IMR-90 (cell line): ENCODE measurements at regions not wholly inside any gene's neighbourhood (a gene's known extent, or its start where the extent isn't known, plus 50 kb on each side); places are given as distances from the start of the nearest gene placed in this dataset.

ENCODE experiments used
- ATAC-seq: fragments of 200-7000 bp; cut with Tn5 transposase; 2 replicates; pipeline ENCODE4 v1.9.1; 2020; ENCODE audit warnings: low read depth, mild to moderate bottlenecking, moderate library complexity
- BruUV-seq: library from RNA; stranded (reverse); fragments of 400-500 nt; replicated peaks from 2 replicates; lab custom pipeline; 2021; lab: Mats Ljungman, UMichigan
- CTCF ChIA-PET: fragments of 300-600 bp; formaldehyde crosslinking; extraction: SDS; loops from one replicate; lab custom pipeline; 2021; ENCODE audit warnings: antibody characterized with exemption; lab: Yijun Ruan, JAX
- POLR2A ChIA-PET: fragments of 300-600 bp; sonication (Branson Sonifier 250); formaldehyde crosslinking; loops from one replicate; lab custom pipeline; 2022; ENCODE audit warnings: antibody characterized with exemption; ENCODE audit not compliant: unreplicated experiment; lab: Charles Lee
- DNase-seq: peaks from one replicate; pipeline ENCODE4 v3.0.0; 2013
- H2AFZ ChIP-seq: replicated peaks from 2 replicates; pipeline ENCODE3; 2013; ENCODE audit warnings: low read length, mild to moderate bottlenecking; ENCODE audit not compliant: poor library complexity
- H2AK5ac ChIP-seq: 2 replicates; pipeline ENCODE4 v1.6.1; 2013; ENCODE audit warnings: low read depth, low read length, inconsistent platforms
- H2AK9ac ChIP-seq: replicated peaks from 2 replicates; pipeline ENCODE3; 2013; ENCODE audit warnings: mild to moderate bottlenecking, low read depth, low read length, moderate library complexity; ENCODE audit not compliant: poor library complexity
- H2BK120ac ChIP-seq: 2 replicates; pipeline ENCODE4 v1.6.1; 2013; ENCODE audit warnings: low read depth, low read length, inconsistent platforms
- H2BK15ac ChIP-seq: 3 replicates; pipeline ENCODE4 v1.6.1; 2013; ENCODE audit warnings: low read depth, low read length, inconsistent platforms
- H2BK20ac ChIP-seq: 2 replicates; pipeline ENCODE4 v1.6.1; 2013; ENCODE audit warnings: low read depth, mild to moderate bottlenecking, inconsistent platforms, low read length, moderate library complexity
- H2BK5ac ChIP-seq: 2 replicates; pipeline ENCODE4 v1.6.1; 2013; ENCODE audit warnings: mild to moderate bottlenecking, low read depth, low read length, inconsistent platforms; ENCODE audit not compliant: poor library complexity, severe bottlenecking
- H3K14ac ChIP-seq: replicated peaks from 2 replicates; pipeline ENCODE4 v1.6.1; 2013; ENCODE audit warnings: low read depth, low read length, inconsistent platforms
- H3K18ac ChIP-seq: 2 replicates; pipeline ENCODE4 v1.6.1; 2013; ENCODE audit warnings: low read depth, low read length, control low read depth
- H3K23ac ChIP-seq: 2 replicates; pipeline ENCODE4 v1.6.1; 2013; ENCODE audit warnings: low read depth, low read length, inconsistent platforms
- H3K27ac ChIP-seq: 2 replicates; pipeline ENCODE4 v1.5.1; 2013; ENCODE audit warnings: mild to moderate bottlenecking, control low read depth, low read length; ENCODE audit not compliant: insufficient read depth
- H3K27me3 ChIP-seq: 2 replicates; pipeline ENCODE4 v1.6.1; 2013; ENCODE audit warnings: low read length; ENCODE audit not compliant: control insufficient read depth, insufficient read depth
- H3K36me3 ChIP-seq: 2 replicates; pipeline ENCODE4 v1.6.1; 2013; ENCODE audit warnings: low read length, mixed read lengths; ENCODE audit not compliant: control insufficient read depth, insufficient read depth
- H3K4ac ChIP-seq: 2 replicates; pipeline ENCODE4 v1.6.1; 2013; ENCODE audit warnings: low read depth, low read length, inconsistent platforms
- H3K4me1 ChIP-seq: 2 replicates; pipeline ENCODE4 v1.6.1; 2013; ENCODE audit warnings: low read length, mixed read lengths; ENCODE audit not compliant: control insufficient read depth, insufficient read depth
- H3K4me2 ChIP-seq: 2 replicates; pipeline ENCODE4 v1.6.1; 2013; ENCODE audit warnings: low read depth, mild to moderate bottlenecking, control low read depth, low read length, moderate library complexity
- H3K4me3 ChIP-seq: 2 replicates; pipeline ENCODE4 v1.5.1; 2013; ENCODE audit warnings: low read depth, mild to moderate bottlenecking, control low read depth, low read length, moderate library complexity; ENCODE audit not compliant: insufficient read depth
- H3K56ac ChIP-seq: 2 replicates; pipeline ENCODE4 v1.6.1; 2013; ENCODE audit warnings: low read length, inconsistent platforms; ENCODE audit not compliant: insufficient read depth; ENCODE audit errors: extremely low read depth
- H3K79me1 ChIP-seq, 2 experiments: 2 replicates each; pipeline ENCODE4 v1.6.1; 2013; ENCODE audit warnings: low read length in 2 of 2, inconsistent platforms in 1 of 2, low read depth in 1 of 2
- H3K9ac ChIP-seq: 2 replicates; pipeline ENCODE4 v1.6.1; 2013; ENCODE audit warnings: low read depth, low read length, control low read depth
- H3K9me1 ChIP-seq: 2 replicates; pipeline ENCODE4 v1.6.1; 2013; ENCODE audit warnings: low read length, inconsistent platforms; ENCODE audit not compliant: insufficient read depth
- H3K9me3 ChIP-seq: 2 replicates; pipeline ENCODE4 v1.6.1; 2013; ENCODE audit warnings: low read length; ENCODE audit not compliant: control insufficient read depth, insufficient read depth
- H4K20me1 ChIP-seq: 2 replicates; pipeline ENCODE4 v1.6.1; 2013; ENCODE audit warnings: low read length, inconsistent platforms; ENCODE audit not compliant: insufficient read depth
- H4K5ac ChIP-seq: 2 replicates; pipeline ENCODE4 v1.6.1; 2013; ENCODE audit warnings: mild to moderate bottlenecking, low read depth, low read length, control low read depth
- H4K8ac ChIP-seq, 2 experiments: 2 replicates each; pipeline ENCODE4 v1.6.1; 2013; ENCODE audit warnings: low read depth in 2 of 2, low read length in 2 of 2, control low read depth in 1 of 2, inconsistent platforms in 1 of 2
- H4K91ac ChIP-seq: 2 replicates; pipeline ENCODE4 v1.6.1; 2013; ENCODE audit warnings: low read depth, low read length, inconsistent platforms; ENCODE audit not compliant: insufficient read depth
- BHLHE40 ChIP-seq: fragments of 150-350 bp; IDR thresholded peaks from 2 replicates; pipeline ENCODE4 v1.6.1; 2016; ENCODE audit warnings: mild to moderate bottlenecking, low read depth, low read length
- CEBPB ChIP-seq: IDR thresholded peaks from 2 replicates; pipeline ENCODE4 v1.6.1; 2012; ENCODE audit warnings: low read depth, low read length, improper control_type of control experiment
- CHD1 ChIP-seq: IDR thresholded peaks from 2 replicates; pipeline ENCODE4 v1.6.1; 2012; ENCODE audit warnings: low read depth, low read length, improper control_type of control experiment
- ELK1 ChIP-seq: fragments of 150-350 bp; IDR thresholded peaks from 2 replicates; pipeline ENCODE4 v1.6.1; 2016; ENCODE audit warnings: low read depth, mild to moderate bottlenecking, low read length, moderate library complexity, borderline replicate concordance
- FOS ChIP-seq: fragments of 150-350 bp; IDR thresholded peaks from 2 replicates; pipeline ENCODE4 v1.6.1; 2016; ENCODE audit warnings: low read depth, low read length
- MAFK ChIP-seq: IDR thresholded peaks from 2 replicates; pipeline ENCODE4 v1.6.1; 2012; ENCODE audit warnings: low read depth, low read length, improper control_type of control experiment
- MAZ ChIP-seq: IDR thresholded peaks from 2 replicates; pipeline ENCODE4 v1.6.1; 2012; ENCODE audit warnings: low read depth, mild to moderate bottlenecking, low read length, improper control_type of control experiment, moderate library complexity, borderline replicate concordance
- MXI1 ChIP-seq: IDR thresholded peaks from 2 replicates; pipeline ENCODE4 v1.6.1; 2012; ENCODE audit warnings: low read depth, mild to moderate bottlenecking, low read length, moderate library complexity, borderline replicate concordance
- NFE2L2 ChIP-seq: fragments of 150-350 bp; IDR thresholded peaks from 2 replicates; pipeline ENCODE4 v1.6.1; 2016; ENCODE audit warnings: low read depth, mild to moderate bottlenecking, low read length
- POLR2A ChIP-seq: IDR thresholded peaks from 2 replicates; pipeline ENCODE4 v1.6.1; 2012; ENCODE audit warnings: mild to moderate bottlenecking, low read depth, low read length
- RAD21 ChIP-seq: IDR thresholded peaks from 2 replicates; pipeline ENCODE4 v1.6.1; 2012; ENCODE audit warnings: low read length, improper control_type of control experiment
- RCOR1 ChIP-seq: IDR thresholded peaks from 2 replicates; pipeline ENCODE4 v1.6.1; 2012; ENCODE audit warnings: mild to moderate bottlenecking, low read length, improper control_type of control experiment; ENCODE audit not compliant: insufficient replicate concordance
- RFX5 ChIP-seq: IDR thresholded peaks from 2 replicates; pipeline ENCODE4 v1.8.0; 2012; ENCODE audit warnings: low read depth, mild to moderate bottlenecking, low read length, moderate library complexity
- SMC3 ChIP-seq: fragments of 150-350 bp; IDR thresholded peaks from 2 replicates; pipeline ENCODE4 v1.6.1; 2016; ENCODE audit warnings: low read depth, mild to moderate bottlenecking, antibody characterized with exemption, low read length, moderate library complexity
- USF2 ChIP-seq: fragments of 150-350 bp; IDR thresholded peaks from 2 replicates; pipeline ENCODE4 v1.6.1; 2017; ENCODE audit warnings: mild to moderate bottlenecking, antibody characterized with exemption, low read length, low read depth
- WGBS, 2 experiments: methylation state at CpG; one replicate each; pipeline versions ENCODE4 v1.1.5 to v1.1.7; 2013; ENCODE audit warnings: missing lambda C conversion rate in 2 of 2; ENCODE audit not compliant: insufficient read length in 1 of 2; ENCODE audit errors: extremely low coverage in 2 of 2; 5-methylcytosine and 5-hydroxymethylcytosine counted together
- dilution Hi-C: fragments of 300-500 bp; cut with HindIII; formaldehyde crosslinking; loops from one replicate; pipeline ENCODE4 v1.14.3; 2018; ENCODE audit warnings: low sequenced_read_pairs; ENCODE audit not compliant: unreplicated experiment
- in situ Hi-C: fragments of 300-500 bp; cut with MboI; formaldehyde crosslinking; loops from 3 replicates; pipeline ENCODE4 v1.14.3; 2019; ENCODE audit warnings: low sequenced_read_pairs, inconsistent platforms, mixed read lengths
- intact Hi-C: fragments of 100-400 bp; cut with micrococcal nuclease; formaldehyde crosslinking; loops from 2 replicates; pipeline ENCODE4 v1.10.0; 2022
- TF ChIP-seq, protein P1 (sequence below): conservative IDR thresholded peaks from 2 replicates; pipeline ENCODE4 v1.5.1; 2012; ENCODE audit warnings: mild to moderate bottlenecking, low read depth, low read length, improper control_type of control experiment

DNA sequence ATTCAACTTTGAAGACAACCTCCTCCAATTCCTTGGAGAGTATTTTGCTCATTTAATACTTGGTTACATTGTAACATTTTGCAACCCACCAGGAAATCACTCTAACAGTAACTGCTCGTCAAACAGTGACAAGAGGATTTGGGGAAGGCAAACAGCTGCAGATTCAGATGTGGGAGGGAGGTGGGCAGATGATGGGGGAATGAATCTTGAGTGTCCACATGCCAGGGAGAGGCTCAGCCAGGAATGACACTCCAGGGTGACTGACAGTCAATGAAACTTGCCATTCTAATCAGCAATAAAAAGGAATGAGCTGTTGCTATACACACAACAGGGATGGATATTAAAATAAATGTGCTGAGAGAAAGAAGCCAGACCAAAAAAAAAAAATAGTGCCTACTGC, 97.7 kb upstream of the ANKRD55 start:
- H3K14ac ChIP-seq, result no peak overlapping the region
- H3K23ac ChIP-seq, result no peak overlapping the region
- no peak overlapping the region for H2BK5ac ChIP-seq
- no peak overlapping the region for H2AK5ac ChIP-seq
- H3K9me1 ChIP-seq, result peaks cover 8% of the 10 kb centered on the region
- H2AK9ac ChIP-seq, result no peak overlapping the region
- no peak overlapping the region for H4K8ac ChIP-seq
- ATAC-seq (no peak), DNase-seq (no peak)
- TF ChIP-seq MAZ, result no peak
- TF ChIP-seq RAD21, result no peak
- no peak for TF ChIP-seq CHD1
- TF ChIP-seq, protein P1, sequence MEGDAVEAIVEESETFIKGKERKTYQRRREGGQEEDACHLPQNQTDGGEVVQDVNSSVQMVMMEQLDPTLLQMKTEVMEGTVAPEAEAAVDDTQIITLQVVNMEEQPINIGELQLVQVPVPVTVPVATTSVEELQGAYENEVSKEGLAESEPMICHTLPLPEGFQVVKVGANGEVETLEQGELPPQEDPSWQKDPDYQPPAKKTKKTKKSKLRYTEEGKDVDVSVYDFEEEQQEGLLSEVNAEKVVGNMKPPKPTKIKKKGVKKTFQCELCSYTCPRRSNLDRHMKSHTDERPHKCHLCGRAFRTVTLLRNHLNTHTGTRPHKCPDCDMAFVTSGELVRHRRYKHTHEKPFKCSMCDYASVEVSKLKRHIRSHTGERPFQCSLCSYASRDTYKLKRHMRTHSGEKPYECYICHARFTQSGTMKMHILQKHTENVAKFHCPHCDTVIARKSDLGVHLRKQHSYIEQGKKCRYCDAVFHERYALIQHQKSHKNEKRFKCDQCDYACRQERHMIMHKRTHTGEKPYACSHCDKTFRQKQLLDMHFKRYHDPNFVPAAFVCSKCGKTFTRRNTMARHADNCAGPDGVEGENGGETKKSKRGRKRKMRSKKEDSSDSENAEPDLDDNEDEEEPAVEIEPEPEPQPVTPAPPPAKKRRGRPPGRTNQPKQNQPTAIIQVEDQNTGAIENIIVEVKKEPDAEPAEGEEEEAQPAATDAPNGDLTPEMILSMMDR, result no peak
- TF ChIP-seq RCOR1, result no peak
- no peak for TF ChIP-seq BHLHE40
- TF ChIP-seq CEBPB, result no peak
- TF ChIP-seq NFE2L2, result no peak
- TF ChIP-seq RFX5, result no peak
- TF ChIP-seq ELK1, result no peak
- TF ChIP-seq FOS, result no peak
- no peak for TF ChIP-seq USF2
- no peak for TF ChIP-seq POLR2A
- TF ChIP-seq MXI1, result no peak
- no peak for TF ChIP-seq MAFK
- no peak for TF ChIP-seq SMC3
- BruUV-seq, result no TSS peak
- no peak overlapping the region for H2BK15ac ChIP-seq
- no peak overlapping the region for H3K4ac ChIP-seq
- no peak overlapping the region for H2BK20ac ChIP-seq
- no peaks in the 10 kb centered on the region for H4K20me1 ChIP-seq
- no peak overlapping the region for H2BK120ac ChIP-seq
- no peak overlapping the region for H4K91ac ChIP-seq
- no peaks in the 10 kb centered on the region for H3K79me1 ChIP-seq
- ChIA-PET CTCF (interaction anchor here (0.7 kb wide), 1 partner anchor 12 kb away, joined by 3 read pairs; no protein-coding TSS in a partner anchor), POLR2A (no interaction called here)
- H3K9ac ChIP-seq, result no peak overlapping the region
- peaks cover 3% of the 10 kb centered on the region for H3K4me1 ChIP-seq
- H3K56ac ChIP-seq, result no peak overlapping the region
- intact Hi-C loops, result no loop called here
- H3K27me3 ChIP-seq, result no peaks in the 10 kb centered on the region
- no peak overlapping the region for H3K18ac ChIP-seq
- dilution Hi-C loops, result no loop called here
- no peak overlapping the region for H2AFZ ChIP-seq
- in situ Hi-C loops, result no loop called here
- no peak overlapping the region for H3K27ac ChIP-seq
- peaks cover 5% of the 10 kb centered on the region; the same call in 1 of the 2 replicates for H3K9me3 ChIP-seq
- WGBS, 2 experiments, result no CpG with 5 or more reads among the region's 1 CpG
- H3K4me3 ChIP-seq, result no peak overlapping the region
- H4K5ac ChIP-seq, result no peak overlapping the region
- H3K4me2 ChIP-seq, result no peak overlapping the region
- no peaks in the 10 kb centered on the region for H3K36me3 ChIP-seq
